GM20000 (cell line): ENCODE measurements at regions not wholly inside any gene's neighbourhood (a gene's known extent, or its start where the extent isn't known, plus 50 kb on each side); places are given as distances from the start of the nearest gene placed in this dataset.

ENCODE experiments used
- DNase-seq: peaks from one replicate; pipeline ENCODE4 v3.0.0; 2012; ENCODE audit warnings: low spot score
- CTCF ChIP-seq: IDR thresholded peaks from 2 replicates; pipeline ENCODE4 v1.5.1; 2012; ENCODE audit warnings: mild to moderate bottlenecking, control low read depth; ENCODE audit errors: extremely low read depth, missing control alignments

- no peak for TF ChIP-seq CTCF
- no peak for DNase-seq
Observed at GRCh38 chr6:117138425-117138824, 126.9 kb upstream of the VGLL2 start.

GRCh38 chr6:117138920-117139319 lies 126.4 kb upstream of the VGLL2 start:
- no peak for TF ChIP-seq CTCF
- no peak for DNase-seq

- no peak for TF ChIP-seq CTCF
Observed at GRCh38 chr6:117142142-117142541, 123.2 kb upstream of the VGLL2 start.

GRCh38 chr6:117142995-117143394 lies 122.4 kb upstream of the VGLL2 start:
- DNase-seq: no peak
- no peak for TF ChIP-seq CTCF

More at GRCh38 chr6:117142142-117142541, 123.2 kb upstream of the VGLL2 start:
- no peak for DNase-seq

- no peak for DNase-seq
- TF ChIP-seq CTCF: no peak
Observed at GRCh38 chr6:117143647-117144046, 121.7 kb upstream of the VGLL2 start.

GRCh38 chr6:117145940-117146339 lies 119.4 kb upstream of the VGLL2 start:
- TF ChIP-seq CTCF: no peak

GRCh38 chr6:117149324-117149723 lies 116.0 kb upstream of the VGLL2 start:
- no peak for DNase-seq
- no peak for TF ChIP-seq CTCF

More at GRCh38 chr6:117145940-117146339, 119.4 kb upstream of the VGLL2 start:
- DNase-seq: no peak
